ENCODE measurements at regions not wholly inside any gene's neighbourhood (a gene's known extent, or its start where the extent isn't known, plus 50 kb on each side); places are given as distances from the start of the nearest gene placed in this dataset.

DNA sequence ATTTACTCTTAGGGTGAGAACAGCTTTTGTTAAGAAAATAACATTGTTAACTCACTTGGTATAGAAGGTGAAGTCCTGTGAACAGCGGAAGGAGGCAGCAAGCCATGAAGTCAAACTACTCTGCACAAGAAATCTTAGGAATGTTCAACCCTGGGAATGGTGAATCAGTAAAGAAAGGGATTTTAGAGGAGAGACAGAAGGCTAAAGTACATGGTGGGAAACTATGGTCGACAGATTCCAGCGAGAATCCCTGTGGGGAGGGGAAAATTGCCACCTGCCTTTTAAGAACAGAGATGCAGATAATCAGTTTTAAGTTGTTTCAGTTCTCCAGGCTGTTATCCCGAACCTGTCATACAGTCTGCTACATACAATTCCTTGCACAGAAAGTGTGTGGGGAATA, 63.2 kb upstream of the PTPRR start:
- TF ChIP-seq, protein P1, sequence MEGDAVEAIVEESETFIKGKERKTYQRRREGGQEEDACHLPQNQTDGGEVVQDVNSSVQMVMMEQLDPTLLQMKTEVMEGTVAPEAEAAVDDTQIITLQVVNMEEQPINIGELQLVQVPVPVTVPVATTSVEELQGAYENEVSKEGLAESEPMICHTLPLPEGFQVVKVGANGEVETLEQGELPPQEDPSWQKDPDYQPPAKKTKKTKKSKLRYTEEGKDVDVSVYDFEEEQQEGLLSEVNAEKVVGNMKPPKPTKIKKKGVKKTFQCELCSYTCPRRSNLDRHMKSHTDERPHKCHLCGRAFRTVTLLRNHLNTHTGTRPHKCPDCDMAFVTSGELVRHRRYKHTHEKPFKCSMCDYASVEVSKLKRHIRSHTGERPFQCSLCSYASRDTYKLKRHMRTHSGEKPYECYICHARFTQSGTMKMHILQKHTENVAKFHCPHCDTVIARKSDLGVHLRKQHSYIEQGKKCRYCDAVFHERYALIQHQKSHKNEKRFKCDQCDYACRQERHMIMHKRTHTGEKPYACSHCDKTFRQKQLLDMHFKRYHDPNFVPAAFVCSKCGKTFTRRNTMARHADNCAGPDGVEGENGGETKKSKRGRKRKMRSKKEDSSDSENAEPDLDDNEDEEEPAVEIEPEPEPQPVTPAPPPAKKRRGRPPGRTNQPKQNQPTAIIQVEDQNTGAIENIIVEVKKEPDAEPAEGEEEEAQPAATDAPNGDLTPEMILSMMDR (optimal IDR thresholded peaks at IDR 0.05 in 1 of 3, IDR thresholded peaks at IDR 0.05 in 1 of 3, conservative IDR thresholded peaks at IDR 0.05 in 1 of 3; ENCODE audit: extremely low read depth in 1 of 3, insufficient read depth in 2 of 3, low read length in 3 of 3), result no peak
- no peak for TF ChIP-seq EZH2 (IDR thresholded peaks at IDR 0.05; ENCODE audit: low read length)

All from keratinocyte (primary cell).